ENCODE measurements at regions not wholly inside any gene's neighbourhood (a gene's known extent, or its start where the extent isn't known, plus 50 kb on each side); places are given as distances from the start of the nearest gene placed in this dataset.

DNA sequence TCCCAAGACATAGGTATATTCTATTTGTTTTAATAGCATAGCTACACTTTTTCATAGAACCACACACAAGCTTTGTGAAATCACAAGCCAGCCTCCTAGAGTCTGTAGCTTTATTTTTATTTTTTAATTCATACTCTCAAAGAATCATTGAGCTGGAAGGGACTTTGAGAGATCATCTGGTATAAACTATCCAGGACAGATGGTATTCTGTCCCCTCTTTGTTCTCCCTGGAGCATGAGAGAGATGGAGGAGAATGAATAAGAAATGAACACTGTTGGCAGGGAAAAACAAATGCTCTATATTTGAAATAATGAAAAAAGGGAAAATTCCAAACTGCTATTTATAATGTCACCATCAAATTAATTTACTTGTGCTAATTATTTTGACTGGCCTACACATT, 338.7 kb upstream of the IL12A start:
- TF ChIP-seq, protein P1, sequence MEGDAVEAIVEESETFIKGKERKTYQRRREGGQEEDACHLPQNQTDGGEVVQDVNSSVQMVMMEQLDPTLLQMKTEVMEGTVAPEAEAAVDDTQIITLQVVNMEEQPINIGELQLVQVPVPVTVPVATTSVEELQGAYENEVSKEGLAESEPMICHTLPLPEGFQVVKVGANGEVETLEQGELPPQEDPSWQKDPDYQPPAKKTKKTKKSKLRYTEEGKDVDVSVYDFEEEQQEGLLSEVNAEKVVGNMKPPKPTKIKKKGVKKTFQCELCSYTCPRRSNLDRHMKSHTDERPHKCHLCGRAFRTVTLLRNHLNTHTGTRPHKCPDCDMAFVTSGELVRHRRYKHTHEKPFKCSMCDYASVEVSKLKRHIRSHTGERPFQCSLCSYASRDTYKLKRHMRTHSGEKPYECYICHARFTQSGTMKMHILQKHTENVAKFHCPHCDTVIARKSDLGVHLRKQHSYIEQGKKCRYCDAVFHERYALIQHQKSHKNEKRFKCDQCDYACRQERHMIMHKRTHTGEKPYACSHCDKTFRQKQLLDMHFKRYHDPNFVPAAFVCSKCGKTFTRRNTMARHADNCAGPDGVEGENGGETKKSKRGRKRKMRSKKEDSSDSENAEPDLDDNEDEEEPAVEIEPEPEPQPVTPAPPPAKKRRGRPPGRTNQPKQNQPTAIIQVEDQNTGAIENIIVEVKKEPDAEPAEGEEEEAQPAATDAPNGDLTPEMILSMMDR (IDR thresholded peaks at IDR 0.05): no peak
- TF ChIP-seq POLR2A (IDR thresholded peaks at IDR 0.05): no peak
